OCI-LY7 (cell line): ENCODE measurements at regions not wholly inside any gene's neighbourhood (a gene's known extent, or its start where the extent isn't known, plus 50 kb on each side); places are given as distances from the start of the nearest gene placed in this dataset.

Experiments used
- BruUV-seq: library from RNA; stranded (reverse); fragments of 400-500 nt; replicated peaks from 2 replicates; lab custom pipeline; 2021; lab: Mats Ljungman, UMichigan
- CTCF ChIA-PET: fragments of 300-600 bp; sonication (Branson Sonifier 250); formaldehyde crosslinking; loops from one replicate; lab custom pipeline; 2022; ENCODE audit warnings: antibody characterized with exemption; ENCODE audit not compliant: unreplicated experiment; lab: Charles Lee
- POLR2A ChIA-PET: fragments of 300-600 bp; sonication (Branson Sonifier 250); formaldehyde crosslinking; loops from one replicate; lab custom pipeline; 2022; ENCODE audit warnings: antibody characterized with exemption; lab: Charles Lee
- DNase-seq: peaks from one replicate; pipeline ENCODE4 v3.0.0-alpha.2; 2015; ENCODE audit warnings: low spot score
- H2AFZ ChIP-seq: fragments of 200-600 bp; sonication (generic), shearing (Covaris generic); 2 replicates; pipeline ENCODE4 v1.6.1; 2014; ENCODE audit warnings: mild to moderate bottlenecking, antibody characterized with exemption, low read length, moderate library complexity
- H3K27ac ChIP-seq: fragments of 200-600 bp; sonication (generic); 2 replicates; pipeline ENCODE4 v1.5.1; 2014; ENCODE audit warnings: mixed run types, low read depth, mild to moderate bottlenecking, moderate library complexity, low read length, inconsistent platforms; ENCODE audit not compliant: poor library complexity, severe bottlenecking
- H3K36me3 ChIP-seq: fragments of 200-600 bp; sonication (generic); 2 replicates; pipeline ENCODE4 v1.6.1; 2014; ENCODE audit warnings: mild to moderate bottlenecking, antibody characterized with exemption, low read length, moderate library complexity, mixed read lengths; ENCODE audit not compliant: insufficient read depth
- H3K4me1 ChIP-seq: fragments of 200-600 bp; sonication (generic); 2 replicates; pipeline ENCODE4 v1.5.1; 2014; ENCODE audit warnings: mild to moderate bottlenecking, low read length; ENCODE audit not compliant: insufficient read depth, poor library complexity, severe bottlenecking
- H3K4me2 ChIP-seq: fragments of 200-600 bp; sonication (generic); 2 replicates; pipeline ENCODE4 v1.6.1; 2014; ENCODE audit warnings: mild to moderate bottlenecking, low read length
- H3K4me3 ChIP-seq: fragments of 200-600 bp; sonication (generic); 2 replicates; pipeline ENCODE4 v1.5.1; 2014; ENCODE audit warnings: mild to moderate bottlenecking, low read depth, low read length; ENCODE audit not compliant: poor library complexity, severe bottlenecking
- H3K79me2 ChIP-seq: fragments of 200-600 bp; sonication (generic); 2 replicates; pipeline ENCODE4 v1.6.1; 2016; ENCODE audit warnings: low read depth, mild to moderate bottlenecking, low read length, moderate library complexity, mixed read lengths; ENCODE audit not compliant: insufficient read depth
- H3K9me2 ChIP-seq: fragments of 200-600 bp; sonication (generic); 2 replicates; pipeline ENCODE4 v1.6.1; 2016; ENCODE audit warnings: mild to moderate bottlenecking, low read length, mixed read lengths; ENCODE audit not compliant: insufficient read depth
- H3K9me3 ChIP-seq: fragments of 200-600 bp; sonication (generic); 2 replicates; pipeline ENCODE4 v1.6.1; 2014; ENCODE audit warnings: mild to moderate bottlenecking, mixed run types, low read length, mixed read lengths
- H4K20me1 ChIP-seq: fragments of 200-600 bp; sonication (generic); 2 replicates; pipeline ENCODE4 v1.6.1; 2014; ENCODE audit warnings: mild to moderate bottlenecking, antibody characterized with exemption, low read length, moderate library complexity, mixed read lengths; ENCODE audit not compliant: insufficient read depth
- EZH2phosphoT487 ChIP-seq: fragments of 200-600 bp; sonication (generic); IDR thresholded peaks from 2 replicates; pipeline ENCODE4 v1.6.1; 2018; ENCODE audit warnings: low read depth, borderline replicate concordance, mild to moderate bottlenecking, mixed run types, antibody characterized with exemption, low read length, moderate library complexity, mixed read lengths
- intact Hi-C: fragments of 100-400 bp; cut with micrococcal nuclease; formaldehyde crosslinking; loops from one replicate; pipeline ENCODE4 v1.10.0; 2022; ENCODE audit not compliant: unreplicated experiment
- TF ChIP-seq, protein P1 (sequence below): fragments of 200-600 bp; sonication (generic); conservative IDR thresholded peaks from 2 replicates; pipeline ENCODE4 v1.5.1; 2014; ENCODE audit warnings: mild to moderate bottlenecking, antibody characterized with exemption, low read length, moderate library complexity, mixed read lengths

DNA sequence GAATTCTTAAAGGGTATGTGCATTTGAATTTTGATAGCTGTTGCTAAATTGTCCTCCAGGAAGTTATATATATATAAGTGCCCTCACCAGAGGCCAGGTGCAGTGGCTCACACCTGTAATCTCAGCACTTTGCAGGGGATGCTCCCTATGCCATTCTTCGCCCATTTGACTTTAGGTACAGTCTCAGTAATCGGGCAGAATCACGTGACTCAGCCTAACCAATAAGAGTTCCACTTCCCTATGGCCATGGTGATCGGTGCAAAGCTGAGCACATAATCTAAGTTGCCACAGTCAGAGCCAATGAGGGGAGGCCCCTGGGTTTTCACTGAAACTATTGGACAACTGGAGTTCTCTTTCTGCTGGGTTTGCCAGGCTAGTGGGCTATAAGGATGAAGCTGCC lies 274.6 kb upstream of the TBX3 start:
- Histone ChIP-seq H3K4me2 (no peak overlapping the region), H2AFZ (no peak overlapping the region), H3K4me1 (no peaks in the 10 kb centered on the region), H3K9me2 (no peaks in the 10 kb centered on the region), H3K36me3 (no peaks in the 10 kb centered on the region), H3K9me3 (no peaks in the 10 kb centered on the region), H3K27ac (no peak overlapping the region), H3K4me3 (no peak overlapping the region), H4K20me1 (no peaks in the 10 kb centered on the region), H3K79me2 (no peaks in the 10 kb centered on the region)
- ChIA-PET CTCF (interaction anchor here (1.0 kb wide), 1 partner anchor 8 kb away, joined by 3 read pairs; no protein-coding TSS in a partner anchor), POLR2A (interaction anchor here (0.6 kb wide), 1 partner anchor 461 kb away, joined by 3 read pairs; no protein-coding TSS in a partner anchor)
- DNase-seq, result no peak
- intact Hi-C loops, result no loop called here
- BruUV-seq, result no TSS peak
- TF ChIP-seq EZH2phosphoT487, result no peak
- TF ChIP-seq, protein P1, sequence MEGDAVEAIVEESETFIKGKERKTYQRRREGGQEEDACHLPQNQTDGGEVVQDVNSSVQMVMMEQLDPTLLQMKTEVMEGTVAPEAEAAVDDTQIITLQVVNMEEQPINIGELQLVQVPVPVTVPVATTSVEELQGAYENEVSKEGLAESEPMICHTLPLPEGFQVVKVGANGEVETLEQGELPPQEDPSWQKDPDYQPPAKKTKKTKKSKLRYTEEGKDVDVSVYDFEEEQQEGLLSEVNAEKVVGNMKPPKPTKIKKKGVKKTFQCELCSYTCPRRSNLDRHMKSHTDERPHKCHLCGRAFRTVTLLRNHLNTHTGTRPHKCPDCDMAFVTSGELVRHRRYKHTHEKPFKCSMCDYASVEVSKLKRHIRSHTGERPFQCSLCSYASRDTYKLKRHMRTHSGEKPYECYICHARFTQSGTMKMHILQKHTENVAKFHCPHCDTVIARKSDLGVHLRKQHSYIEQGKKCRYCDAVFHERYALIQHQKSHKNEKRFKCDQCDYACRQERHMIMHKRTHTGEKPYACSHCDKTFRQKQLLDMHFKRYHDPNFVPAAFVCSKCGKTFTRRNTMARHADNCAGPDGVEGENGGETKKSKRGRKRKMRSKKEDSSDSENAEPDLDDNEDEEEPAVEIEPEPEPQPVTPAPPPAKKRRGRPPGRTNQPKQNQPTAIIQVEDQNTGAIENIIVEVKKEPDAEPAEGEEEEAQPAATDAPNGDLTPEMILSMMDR, result no peak

DNA sequence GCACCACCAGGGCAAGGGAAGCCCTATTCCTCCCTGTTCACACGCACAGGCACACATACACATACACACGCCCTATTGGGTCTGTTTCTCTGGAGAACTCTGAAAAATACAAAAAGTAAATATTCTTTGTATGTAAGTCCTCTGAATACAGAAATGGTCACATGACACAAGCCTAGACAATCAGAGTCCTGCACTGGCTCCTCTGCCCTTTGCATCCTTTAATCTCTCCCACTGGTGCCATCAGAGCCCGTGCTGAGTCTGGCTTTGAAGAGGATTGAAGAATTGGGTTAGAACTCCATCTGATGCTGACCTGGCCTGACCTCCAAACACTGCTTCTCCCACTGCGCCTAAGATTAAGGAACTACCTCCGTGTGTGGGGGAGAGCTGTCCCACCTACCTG lies 273.2 kb upstream of the TBX3 start:
- no peak for DNase-seq
- Histone ChIP-seq H3K9me2 (no peaks in the 10 kb centered on the region), H3K4me3 (no peak overlapping the region), H2AFZ (no peak overlapping the region), H4K20me1 (no peaks in the 10 kb centered on the region), H3K79me2 (no peaks in the 10 kb centered on the region), H3K9me3 (no peaks in the 10 kb centered on the region), H3K4me2 (no peak overlapping the region), H3K4me1 (no peaks in the 10 kb centered on the region), H3K27ac (no peak overlapping the region), H3K36me3 (no peaks in the 10 kb centered on the region)
- no TSS peak for BruUV-seq
- POLR2A ChIA-PET, result no interaction called here
- intact Hi-C loops, result no loop called here
- TF ChIP-seq, protein P1, result no peak
- CTCF ChIA-PET, result no interaction called here

DNA sequence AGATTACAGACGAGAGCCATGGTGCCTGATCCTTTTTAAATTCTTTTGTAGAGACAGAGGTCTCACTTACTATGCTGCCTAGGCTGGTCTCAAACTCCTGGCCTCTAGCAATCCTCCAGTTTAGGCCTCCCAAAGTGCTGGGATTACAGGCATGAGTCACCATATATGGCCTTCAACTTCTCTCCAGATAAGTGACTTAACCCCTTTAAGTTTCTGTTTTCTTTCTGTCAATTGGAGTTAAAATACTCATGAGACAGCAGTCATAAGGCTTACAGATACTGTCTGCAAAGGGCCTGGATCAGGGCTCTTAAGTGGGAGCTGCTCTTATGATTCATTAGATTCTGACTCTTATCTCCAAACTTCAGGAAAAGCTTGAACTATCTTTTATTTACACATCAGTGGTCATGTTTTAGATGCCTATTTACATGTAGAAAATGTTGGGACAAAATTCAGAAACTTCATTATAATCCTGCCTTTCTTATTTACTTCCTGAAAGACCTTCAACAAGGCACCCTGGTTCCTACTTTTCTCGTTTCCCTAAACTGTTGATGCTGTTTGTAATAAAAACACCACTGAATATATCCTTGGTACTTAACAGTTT lies 271.5 kb upstream of the TBX3 start:
- BruUV-seq, result no TSS peak
- POLR2A ChIA-PET, result interaction anchor here (1.3 kb wide), 1 partner anchor 12 kb away, joined by 5 read pairs; no protein-coding TSS in a partner anchor
- Histone ChIP-seq H3K27ac (no peak overlapping the region), H3K4me1 (no peaks in the 10 kb centered on the region), H2AFZ (no peak overlapping the region), H4K20me1 (no peaks in the 10 kb centered on the region), H3K79me2 (no peaks in the 10 kb centered on the region), H3K4me3 (no peak overlapping the region), H3K4me2 (no peak overlapping the region), H3K9me3 (no peaks in the 10 kb centered on the region), H3K36me3 (no peaks in the 10 kb centered on the region), H3K9me2 (no peaks in the 10 kb centered on the region)
- DNase-seq, result no peak
- intact Hi-C loops, result no loop called here
- TF ChIP-seq, protein P1, result no peak
- TF ChIP-seq EZH2phosphoT487, result no peak
- CTCF ChIA-PET, result no interaction called here
